IMR-90 (cell line): ENCODE measurements at regions not wholly inside any gene's neighbourhood (a gene's known extent, or its start where the extent isn't known, plus 50 kb on each side); places are given as distances from the start of the nearest gene placed in this dataset.

Experiments used
- ATAC-seq: fragments of 200-7000 bp; cut with Tn5 transposase; 2 replicates; pipeline ENCODE4 v1.9.1; 2020; ENCODE audit warnings: low read depth, mild to moderate bottlenecking, moderate library complexity
- BruUV-seq: library from RNA; stranded (reverse); fragments of 400-500 nt; replicated peaks from 2 replicates; lab custom pipeline; 2021; lab: Mats Ljungman, UMichigan
- CTCF ChIA-PET: fragments of 300-600 bp; formaldehyde crosslinking; extraction: SDS; loops from one replicate; lab custom pipeline; 2021; ENCODE audit warnings: antibody characterized with exemption; lab: Yijun Ruan, JAX
- POLR2A ChIA-PET: fragments of 300-600 bp; sonication (Branson Sonifier 250); formaldehyde crosslinking; loops from one replicate; lab custom pipeline; 2022; ENCODE audit warnings: antibody characterized with exemption; ENCODE audit not compliant: unreplicated experiment; lab: Charles Lee
- DNase-seq: peaks from one replicate; pipeline ENCODE4 v3.0.0; 2013
- H2AFZ ChIP-seq: replicated peaks from 2 replicates; pipeline ENCODE3; 2013; ENCODE audit warnings: low read length, mild to moderate bottlenecking; ENCODE audit not compliant: poor library complexity
- H2AK5ac ChIP-seq: 2 replicates; pipeline ENCODE4 v1.6.1; 2013; ENCODE audit warnings: low read depth, low read length, inconsistent platforms
- H2AK9ac ChIP-seq: replicated peaks from 2 replicates; pipeline ENCODE3; 2013; ENCODE audit warnings: mild to moderate bottlenecking, low read depth, low read length, moderate library complexity; ENCODE audit not compliant: poor library complexity
- H2BK120ac ChIP-seq: 2 replicates; pipeline ENCODE4 v1.6.1; 2013; ENCODE audit warnings: low read depth, low read length, inconsistent platforms
- H2BK15ac ChIP-seq: 3 replicates; pipeline ENCODE4 v1.6.1; 2013; ENCODE audit warnings: low read depth, low read length, inconsistent platforms
- H2BK20ac ChIP-seq: 2 replicates; pipeline ENCODE4 v1.6.1; 2013; ENCODE audit warnings: low read depth, mild to moderate bottlenecking, inconsistent platforms, low read length, moderate library complexity
- H2BK5ac ChIP-seq: 2 replicates; pipeline ENCODE4 v1.6.1; 2013; ENCODE audit warnings: mild to moderate bottlenecking, low read depth, low read length, inconsistent platforms; ENCODE audit not compliant: poor library complexity, severe bottlenecking
- H3K14ac ChIP-seq: replicated peaks from 2 replicates; pipeline ENCODE4 v1.6.1; 2013; ENCODE audit warnings: low read depth, low read length, inconsistent platforms
- H3K18ac ChIP-seq: 2 replicates; pipeline ENCODE4 v1.6.1; 2013; ENCODE audit warnings: low read depth, low read length, control low read depth
- H3K23ac ChIP-seq: 2 replicates; pipeline ENCODE4 v1.6.1; 2013; ENCODE audit warnings: low read depth, low read length, inconsistent platforms
- H3K27ac ChIP-seq: 2 replicates; pipeline ENCODE4 v1.5.1; 2013; ENCODE audit warnings: mild to moderate bottlenecking, control low read depth, low read length; ENCODE audit not compliant: insufficient read depth
- H3K27me3 ChIP-seq: 2 replicates; pipeline ENCODE4 v1.6.1; 2013; ENCODE audit warnings: low read length; ENCODE audit not compliant: control insufficient read depth, insufficient read depth
- H3K36me3 ChIP-seq: 2 replicates; pipeline ENCODE4 v1.6.1; 2013; ENCODE audit warnings: low read length, mixed read lengths; ENCODE audit not compliant: control insufficient read depth, insufficient read depth
- H3K4ac ChIP-seq: 2 replicates; pipeline ENCODE4 v1.6.1; 2013; ENCODE audit warnings: low read depth, low read length, inconsistent platforms
- H3K4me1 ChIP-seq: 2 replicates; pipeline ENCODE4 v1.6.1; 2013; ENCODE audit warnings: low read length, mixed read lengths; ENCODE audit not compliant: control insufficient read depth, insufficient read depth
- H3K4me2 ChIP-seq: 2 replicates; pipeline ENCODE4 v1.6.1; 2013; ENCODE audit warnings: low read depth, mild to moderate bottlenecking, control low read depth, low read length, moderate library complexity
- H3K4me3 ChIP-seq: 2 replicates; pipeline ENCODE4 v1.5.1; 2013; ENCODE audit warnings: low read depth, mild to moderate bottlenecking, control low read depth, low read length, moderate library complexity; ENCODE audit not compliant: insufficient read depth
- H3K56ac ChIP-seq: 2 replicates; pipeline ENCODE4 v1.6.1; 2013; ENCODE audit warnings: low read length, inconsistent platforms; ENCODE audit not compliant: insufficient read depth; ENCODE audit errors: extremely low read depth
- H3K79me1 ChIP-seq, 2 experiments: 2 replicates each; pipeline ENCODE4 v1.6.1; 2013; ENCODE audit warnings: low read length in 2 of 2, inconsistent platforms in 1 of 2, low read depth in 1 of 2
- H3K9ac ChIP-seq: 2 replicates; pipeline ENCODE4 v1.6.1; 2013; ENCODE audit warnings: low read depth, low read length, control low read depth
- H3K9me1 ChIP-seq: 2 replicates; pipeline ENCODE4 v1.6.1; 2013; ENCODE audit warnings: low read length, inconsistent platforms; ENCODE audit not compliant: insufficient read depth
- H3K9me3 ChIP-seq: 2 replicates; pipeline ENCODE4 v1.6.1; 2013; ENCODE audit warnings: low read length; ENCODE audit not compliant: control insufficient read depth, insufficient read depth
- H4K20me1 ChIP-seq: 2 replicates; pipeline ENCODE4 v1.6.1; 2013; ENCODE audit warnings: low read length, inconsistent platforms; ENCODE audit not compliant: insufficient read depth
- H4K5ac ChIP-seq: 2 replicates; pipeline ENCODE4 v1.6.1; 2013; ENCODE audit warnings: mild to moderate bottlenecking, low read depth, low read length, control low read depth
- H4K8ac ChIP-seq, 2 experiments: 2 replicates each; pipeline ENCODE4 v1.6.1; 2013; ENCODE audit warnings: low read depth in 2 of 2, low read length in 2 of 2, control low read depth in 1 of 2, inconsistent platforms in 1 of 2
- H4K91ac ChIP-seq: 2 replicates; pipeline ENCODE4 v1.6.1; 2013; ENCODE audit warnings: low read depth, low read length, inconsistent platforms; ENCODE audit not compliant: insufficient read depth
- FOS ChIP-seq: fragments of 150-350 bp; IDR thresholded peaks from 2 replicates; pipeline ENCODE4 v1.6.1; 2016; ENCODE audit warnings: low read depth, low read length
- NFE2L2 ChIP-seq: fragments of 150-350 bp; IDR thresholded peaks from 2 replicates; pipeline ENCODE4 v1.6.1; 2016; ENCODE audit warnings: low read depth, mild to moderate bottlenecking, low read length
- POLR2A ChIP-seq: IDR thresholded peaks from 2 replicates; pipeline ENCODE4 v1.6.1; 2012; ENCODE audit warnings: mild to moderate bottlenecking, low read depth, low read length
- SMC3 ChIP-seq: fragments of 150-350 bp; IDR thresholded peaks from 2 replicates; pipeline ENCODE4 v1.6.1; 2016; ENCODE audit warnings: low read depth, mild to moderate bottlenecking, antibody characterized with exemption, low read length, moderate library complexity
- WGBS, 2 experiments: methylation state at CpG; one replicate each; pipeline versions ENCODE4 v1.1.5 to v1.1.7; 2013; ENCODE audit warnings: missing lambda C conversion rate in 2 of 2; ENCODE audit not compliant: insufficient read length in 1 of 2; ENCODE audit errors: extremely low coverage in 2 of 2; 5-methylcytosine and 5-hydroxymethylcytosine counted together
- dilution Hi-C: fragments of 300-500 bp; cut with HindIII; formaldehyde crosslinking; loops from one replicate; pipeline ENCODE4 v1.14.3; 2018; ENCODE audit warnings: low sequenced_read_pairs; ENCODE audit not compliant: unreplicated experiment
- in situ Hi-C: fragments of 300-500 bp; cut with MboI; formaldehyde crosslinking; loops from 3 replicates; pipeline ENCODE4 v1.14.3; 2019; ENCODE audit warnings: low sequenced_read_pairs, inconsistent platforms, mixed read lengths
- intact Hi-C: fragments of 100-400 bp; cut with micrococcal nuclease; formaldehyde crosslinking; loops from 2 replicates; pipeline ENCODE4 v1.10.0; 2022

- no peak for ATAC-seq
- 80% methylated on average over 1 of the region's 8 CpGs; no CpG with 5 or more reads in 1 of the 2 experiments for WGBS, 2 experiments
Observed at GRCh38 chr3:177440456-177441104, 243.3 kb upstream of the TBL1XR1 start.

More at GRCh38 chr3:177440456-177441104, 243.3 kb upstream of the TBL1XR1 start:
- CTCF ChIA-PET, result no interaction called here
- Histone ChIP-seq H3K79me1 (no peaks in the 10 kb centered on the region), H3K9me1 (no peaks in the 10 kb centered on the region), H3K4me2 (no peak overlapping the region; the same call in 1 of the 2 replicates), H3K27ac (peak overlapping the region; percentile 43; the same call in 1 of the 2 replicates), H2AK9ac (no peak overlapping the region), H2BK20ac (no peak overlapping the region), H4K8ac (no peak overlapping the region), H2AK5ac (no peak overlapping the region), H2AFZ (no peak overlapping the region), H3K9ac (no peak overlapping the region), H4K5ac (peak overlapping the region; percentile 59; the same call in 1 of the 2 replicates), H3K18ac (peak overlapping the region; percentile 69), H3K4me3 (no peak overlapping the region), H2BK5ac (no peak overlapping the region), H4K20me1 (no peaks in the 10 kb centered on the region), H3K9me3 (no peaks in the 10 kb centered on the region), H3K56ac (no peak overlapping the region), H2BK120ac (peak overlapping the region; percentile 8; the same call in 1 of the 2 replicates), H3K14ac (no peak overlapping the region), H3K36me3 (no peaks in the 10 kb centered on the region), H4K91ac (no peak overlapping the region; the same call in 1 of the 2 replicates), H2BK15ac (peak overlapping the region; percentile 11; the same call in 1 of the 3 replicates), H3K4me1 (peaks cover 17% of the 10 kb centered on the region), H3K4ac (no peak overlapping the region), H3K27me3 (no peaks in the 10 kb centered on the region), H3K23ac (no peak overlapping the region)
- no peak for DNase-seq
- in situ Hi-C loops, result no loop called here
- POLR2A ChIA-PET, result interaction anchor here (0.6 kb wide), 1 partner anchor 410 kb away, joined by 3 read pairs; no protein-coding TSS in a partner anchor
- BruUV-seq, result no TSS peak
- TF ChIP-seq SMC3, result no peak
- no peak for TF ChIP-seq FOS
- TF ChIP-seq POLR2A, result no peak
- no peak for TF ChIP-seq NFE2L2
- intact Hi-C loops, result no loop called here
- dilution Hi-C loops, result no loop called here
